Endodermal cell (in vitro differentiated cells): ENCODE measurements at regions not wholly inside any gene's neighbourhood (a gene's known extent, or its start where the extent isn't known, plus 50 kb on each side); places are given as distances from the start of the nearest gene placed in this dataset.

Source experiments
- DNase-seq: peaks from one replicate; pipeline ENCODE4 v3.0.0-alpha.2; 2017
- H3K27ac ChIP-seq: 2 replicates; pipeline ENCODE4 v1.5.1; 2013; ENCODE audit warnings: mild to moderate bottlenecking, low read depth, low read length, moderate library complexity
- H3K27me3 ChIP-seq: 2 replicates; pipeline ENCODE4 v1.6.1; 2013; ENCODE audit warnings: mild to moderate bottlenecking, low read length, moderate library complexity; ENCODE audit not compliant: insufficient read depth, control insufficient read depth, poor library complexity, severe bottlenecking
- H3K36me3 ChIP-seq: 2 replicates; pipeline ENCODE4 v1.7.0; 2013; ENCODE audit warnings: mild to moderate bottlenecking, low read length, moderate library complexity; ENCODE audit not compliant: control insufficient read depth, insufficient read depth
- H3K4me1 ChIP-seq: one replicate; pipeline ENCODE4 v1.7.0; 2013; ENCODE audit warnings: low read length; ENCODE audit not compliant: control insufficient read depth, insufficient read depth
- H3K4me3 ChIP-seq: 2 replicates; pipeline ENCODE4 v1.5.1; 2013; ENCODE audit warnings: mild to moderate bottlenecking, low read length, moderate library complexity
- H3K9ac ChIP-seq: 2 replicates; pipeline ENCODE4 v1.6.1; 2013; ENCODE audit warnings: mild to moderate bottlenecking, low read length, moderate library complexity; ENCODE audit not compliant: poor library complexity, severe bottlenecking; ENCODE audit errors: extremely low read depth
- H3K9me3 ChIP-seq: 2 replicates; pipeline ENCODE4 v1.6.1; 2013; ENCODE audit warnings: mild to moderate bottlenecking, low read length, moderate library complexity; ENCODE audit not compliant: control insufficient read depth
- H3K27ac Mint-ChIP-seq: 2 replicates; pipeline ENCODE4 v1.8.0; 2020; ENCODE audit warnings: mixed read lengths
- H3K27me3 Mint-ChIP-seq: 2 replicates; pipeline ENCODE4 v1.8.0; 2021; ENCODE audit warnings: mild to moderate bottlenecking, mixed read lengths; ENCODE audit not compliant: insufficient read depth
- H3K36me3 Mint-ChIP-seq: 2 replicates; pipeline ENCODE4 v1.8.0; 2020; ENCODE audit warnings: low read depth, mixed read lengths
- H3K4me1 Mint-ChIP-seq: 2 replicates; pipeline ENCODE4 v1.8.0; 2020; ENCODE audit warnings: mixed read lengths
- H3K4me3 Mint-ChIP-seq: 2 replicates; pipeline ENCODE4 v1.8.0; 2020; ENCODE audit warnings: mild to moderate bottlenecking, moderate library complexity, mixed read lengths
- H3K9me3 Mint-ChIP-seq: 2 replicates; pipeline ENCODE4 v1.8.0; 2020; ENCODE audit warnings: mild to moderate bottlenecking, mixed read lengths
- CTCF ChIP-seq: fragments of 200-600 bp; sonication (generic); conservative IDR thresholded peaks from 2 replicates; pipeline ENCODE4 v1.5.0; 2021; ENCODE audit warnings: antibody characterized with exemption, mild to moderate bottlenecking
- WGBS, 2 experiments: methylation state at CpG; one replicate each; pipeline versions ENCODE4 v1.1.5 to v1.1.7; 2013; ENCODE audit warnings: missing lambda C conversion rate in 2 of 2, mixed read lengths in 1 of 2; ENCODE audit not compliant: insufficient coverage in 1 of 2, insufficient read length in 1 of 2; 5-methylcytosine and 5-hydroxymethylcytosine counted together

- Histone ChIP-seq H3K9me3 (no peaks in the 10 kb centered on the region), H3K9ac (no peak overlapping the region), H3K4me1 (no peaks in the 10 kb centered on the region), H3K27me3 (no peaks in the 10 kb centered on the region), H3K4me3 (no peak overlapping the region), H3K36me3 (no peaks in the 10 kb centered on the region), H3K27ac (no peak overlapping the region)
- H3K4me3 Mint-ChIP-seq = no peak overlapping the region
- no peaks in the 10 kb centered on the region for H3K27me3 Mint-ChIP-seq
- H3K27ac Mint-ChIP-seq = no peak overlapping the region
- H3K9me3 Mint-ChIP-seq = no peaks in the 10 kb centered on the region
- no peaks in the 10 kb centered on the region for H3K4me1 Mint-ChIP-seq
- WGBS, 2 experiments = 90 to 96% methylated on average over 4 of the region's 4 CpGs
- no peaks in the 10 kb centered on the region for H3K36me3 Mint-ChIP-seq
- TF ChIP-seq CTCF = no peak
- DNase-seq = no peak
Measured at GRCh38 chr3:55198554-55198953, 270.7 kb upstream of the LRTM1 start.

GRCh38 chr3:55197021-55197420 is 269.2 kb upstream of the LRTM1 start:
- Mint-ChIP-seq H3K27ac (no peak overlapping the region), H3K27me3 (no peaks in the 10 kb centered on the region), H3K36me3 (no peaks in the 10 kb centered on the region), H3K4me3 (no peak overlapping the region), H3K9me3 (no peaks in the 10 kb centered on the region), H3K4me1 (no peaks in the 10 kb centered on the region)
- no peak overlapping the region for H3K27ac ChIP-seq
- TF ChIP-seq CTCF = no peak
- DNase-seq = no peak
- WGBS, 2 experiments = 89 to 100% methylated on average over 1 to 2 of the region's 2 CpGs
- no peaks in the 10 kb centered on the region for H3K36me3 ChIP-seq
- no peaks in the 10 kb centered on the region for H3K4me1 ChIP-seq
- no peaks in the 10 kb centered on the region for H3K9me3 ChIP-seq
- no peak overlapping the region for H3K4me3 ChIP-seq
- no peaks in the 10 kb centered on the region for H3K27me3 ChIP-seq
- H3K9ac ChIP-seq = no peak overlapping the region

- H3K36me3 ChIP-seq = no peaks in the 10 kb centered on the region
- no peak overlapping the region for H3K4me3 Mint-ChIP-seq
- H3K9me3 Mint-ChIP-seq = no peaks in the 10 kb centered on the region
- no peak for DNase-seq
- H3K4me1 ChIP-seq = no peaks in the 10 kb centered on the region
- no peaks in the 10 kb centered on the region for H3K9me3 ChIP-seq
- no peak overlapping the region for H3K4me3 ChIP-seq
- WGBS, 2 experiments = 91% methylated on average over 1 of the region's 1 CpG; no CpG with 5 or more reads in 1 of the 2 experiments
- no peaks in the 10 kb centered on the region for H3K4me1 Mint-ChIP-seq
- H3K27me3 Mint-ChIP-seq = no peaks in the 10 kb centered on the region
- no peak overlapping the region for H3K27ac Mint-ChIP-seq
- no peak for TF ChIP-seq CTCF
- no peaks in the 10 kb centered on the region for H3K27me3 ChIP-seq
- no peak overlapping the region for H3K27ac ChIP-seq
- no peak overlapping the region for H3K9ac ChIP-seq
- H3K36me3 Mint-ChIP-seq = no peaks in the 10 kb centered on the region
Measured at GRCh38 chr3:55196495-55196894, 268.6 kb upstream of the LRTM1 start.
